Breast epithelium (tissue), 4 donors: ENCODE measurements at regions not wholly inside any gene's neighbourhood (a gene's known extent, or its start where the extent isn't known, plus 50 kb on each side); places are given as distances from the start of the nearest gene placed in this dataset.

ENCODE experiments used
- DNase-seq, 2 donors: peaks; one replicate each; pipeline ENCODE4 v3.0.0-alpha.2; 2019; ENCODE audit warnings: low spot score in 2 of 2
- H3K27ac ChIP-seq, 2 donors: fragments of 200-600 bp; sonication (generic) in 1 of 2; one replicate each; pipeline ENCODE4 v1.5.1; 2016 to 2019; ENCODE audit warnings: mild to moderate bottlenecking in 1 of 2
- H3K27me3 ChIP-seq, 2 donors: fragments of 200-600 bp; sonication (generic) in 1 of 2; one replicate each; pipeline versions ENCODE4 v1.5.1 to v1.6.0; 2017 to 2019; ENCODE audit warnings: control low read depth in 1 of 2, mild to moderate bottlenecking in 1 of 2
- H3K36me3 ChIP-seq: fragments of 200-600 bp; one replicate; pipeline ENCODE4 v1.5.1; 2019
- H3K4me1 ChIP-seq, 2 donors: fragments of 200-600 bp; sonication (generic); one replicate each; pipeline ENCODE4 v1.5.1; 2016 to 2019; ENCODE audit warnings: control low read depth in 1 of 2
- H3K4me3 ChIP-seq, 3 donors: fragments of 200-600 bp; sonication (generic); 1 replicate in 2 of 3; 2 replicates in 1 of 3; pipeline ENCODE4 v1.5.1; 2016 to 2019; ENCODE audit warnings: mild to moderate bottlenecking in 3 of 3, moderate library complexity in 2 of 3
- H3K9me3 ChIP-seq, 2 donors: fragments of 200-600 bp; sonication (generic) in 1 of 2; one replicate each; pipeline ENCODE4 v1.5.1; 2016 to 2019; ENCODE audit warnings: control low read depth in 1 of 2
- CTCF ChIP-seq, 3 donors: fragments of 450-650 bp; IDR thresholded peaks; one replicate each; pipeline ENCODE4 v1.5.1; 2016 to 2017; ENCODE audit warnings: antibody characterized with exemption in 3 of 3, mild to moderate bottlenecking in 3 of 3, moderate library complexity in 3 of 3
- POLR2A ChIP-seq: fragments of 450-650 bp; IDR thresholded peaks from one replicate; pipeline ENCODE4 v1.6.1; 2016; ENCODE audit warnings: antibody characterized with exemption, mild to moderate bottlenecking, moderate library complexity
- POLR2AphosphoS5 ChIP-seq, 3 donors: sonication (generic); formaldehyde crosslinking; IDR thresholded peaks; one replicate each; pipeline ENCODE4 v1.6.1; 2017; ENCODE audit warnings: antibody characterized with exemption in 3 of 3
- intact Hi-C: fragments of 100-400 bp; cut with DNase I; formaldehyde crosslinking; loops from one replicate; pipeline ENCODE4 v1.15.1; 2023; ENCODE audit warnings: low total_unique reads

GRCh38 chr13:38483623-38484022 lies 134.0 kb downstream of the UFM1 start:
- intact Hi-C loops, result no loop called here
- DNase-seq, result no peak
- no peaks in the 10 kb centered on the region for H3K36me3 ChIP-seq

GRCh38 chr13:38490657-38491056 lies 141.0 kb downstream of the UFM1 start:
- DNase-seq, result no peak
- H3K27ac ChIP-seq, result no peak overlapping the region
- no peaks in the 10 kb centered on the region for H3K36me3 ChIP-seq
- TF ChIP-seq POLR2AphosphoS5 (IDR thresholded peaks at IDR 0.05) (no peak), CTCF (IDR thresholded peaks at IDR 0.05) (no peak), POLR2A (no peak)
- no peaks in the 10 kb centered on the region for H3K27me3 ChIP-seq
- H3K4me1 ChIP-seq, result no peaks in the 10 kb centered on the region
- H3K9me3 ChIP-seq, result no peaks in the 10 kb centered on the region
- H3K4me3 ChIP-seq, result no peak overlapping the region
- intact Hi-C loops, result no loop called here

More at GRCh38 chr13:38483623-38484022, 134.0 kb downstream of the UFM1 start:
- Histone ChIP-seq H3K27me3 (no peaks in the 10 kb centered on the region), H3K4me1 (no peaks in the 10 kb centered on the region), H3K9me3 (no peaks in the 10 kb centered on the region), H3K27ac (no peak overlapping the region), H3K4me3 (no peak overlapping the region)
- TF ChIP-seq CTCF (IDR thresholded peaks at IDR 0.05), result no peak
- no peak for TF ChIP-seq POLR2A
- no peak for TF ChIP-seq POLR2AphosphoS5 (IDR thresholded peaks at IDR 0.05)

GRCh38 chr13:38494445-38494844 lies 144.8 kb downstream of the UFM1 start:
- Histone ChIP-seq H3K27ac (no peak overlapping the region), H3K4me3 (no peak overlapping the region), H3K27me3 (no peaks in the 10 kb centered on the region), H3K4me1 (no peaks in the 10 kb centered on the region), H3K36me3 (no peaks in the 10 kb centered on the region), H3K9me3 (no peaks in the 10 kb centered on the region)
- TF ChIP-seq POLR2A, result no peak
- no peak for TF ChIP-seq POLR2AphosphoS5 (IDR thresholded peaks at IDR 0.05)
- no peak for TF ChIP-seq CTCF (IDR thresholded peaks at IDR 0.05)
- intact Hi-C loops, result no loop called here
- DNase-seq, result no peak

- no peak for TF ChIP-seq POLR2A
- no peak for TF ChIP-seq POLR2AphosphoS5 (IDR thresholded peaks at IDR 0.05)
- no peak for TF ChIP-seq CTCF (IDR thresholded peaks at IDR 0.05)
- Histone ChIP-seq H3K4me1 (no peaks in the 10 kb centered on the region), H3K27ac (no peak overlapping the region), H3K9me3 (no peaks in the 10 kb centered on the region), H3K36me3 (no peaks in the 10 kb centered on the region), H3K27me3 (no peaks in the 10 kb centered on the region), H3K4me3 (no peak overlapping the region)
- intact Hi-C loops, result no loop called here
- no peak for DNase-seq
Measured at GRCh38 chr13:38496917-38497316, 147.3 kb downstream of the UFM1 start.

GRCh38 chr13:38498271-38498670 lies 148.6 kb downstream of the UFM1 start:
- TF ChIP-seq POLR2AphosphoS5 (IDR thresholded peaks at IDR 0.05) (no peak), POLR2A (no peak), CTCF (IDR thresholded peaks at IDR 0.05) (no peak)
- intact Hi-C loops, result no loop called here

More at GRCh38 chr13:38498271-38498670, 148.6 kb downstream of the UFM1 start:
- Histone ChIP-seq H3K4me3 (no peak overlapping the region), H3K9me3 (no peaks in the 10 kb centered on the region), H3K4me1 (no peaks in the 10 kb centered on the region), H3K27ac (no peak overlapping the region), H3K36me3 (no peaks in the 10 kb centered on the region), H3K27me3 (no peaks in the 10 kb centered on the region)
- DNase-seq, result no peak
